ENCODE measurements at regions not wholly inside any gene's neighbourhood (a gene's known extent, or its start where the extent isn't known, plus 50 kb on each side); places are given as distances from the start of the nearest gene placed in this dataset.

GRCh38 chr5:8861764-8862163 is 684.1 kb downstream of the SEMA5A start:
- no peak for TF ChIP-seq CTCF (IDR thresholded peaks at IDR 0.05)

GRCh38 chr5:8864053-8864452 is 681.8 kb downstream of the SEMA5A start:
- no peak for TF ChIP-seq CTCF (IDR thresholded peaks at IDR 0.05)

GRCh38 chr5:8865266-8865665 is 680.6 kb downstream of the SEMA5A start:
- no peak for TF ChIP-seq CTCF (IDR thresholded peaks at IDR 0.05)

GRCh38 chr5:8865686-8866374 is 680.0 kb downstream of the SEMA5A start:
- no peak for TF ChIP-seq CTCF (IDR thresholded peaks at IDR 0.05)

GRCh38 chr5:8868283-8868682 is 677.6 kb downstream of the SEMA5A start:
- no peak for TF ChIP-seq CTCF (IDR thresholded peaks at IDR 0.05)

GRCh38 chr5:8869932-8870331 is 675.9 kb downstream of the SEMA5A start:
- TF ChIP-seq CTCF (IDR thresholded peaks at IDR 0.05), result no peak

- no peak for TF ChIP-seq CTCF (IDR thresholded peaks at IDR 0.05)
Observed at GRCh38 chr5:8870349-8870958, 675.4 kb downstream of the SEMA5A start.

All from LNCAP (cell line).